ENCODE measurements at regions not wholly inside any gene's neighbourhood (a gene's known extent, or its start where the extent isn't known, plus 50 kb on each side); places are given as distances from the start of the nearest gene placed in this dataset.

- TF ChIP-seq CTCF (IDR thresholded peaks at IDR 0.05) (no peak), POLR2A (IDR thresholded peaks at IDR 0.05) (no peak)
Observed at GRCh38 chr17:65400701-65401100, 160.7 kb downstream of the AXIN2 start.
